GM06990 (cell line): ENCODE measurements at regions not wholly inside any gene's neighbourhood (a gene's known extent, or its start where the extent isn't known, plus 50 kb on each side); places are given as distances from the start of the nearest gene placed in this dataset.
A peak's percentile ranks its signal among the peaks of the same experiment; 100 is the strongest.

Experiments
- DNase-seq: peaks from one replicate; pipeline ENCODE4 v3.0.0-alpha.2; 2011; ENCODE audit not compliant: insufficient read length; ENCODE audit errors: extremely low read depth
- H3K27me3 ChIP-seq: replicated peaks from 2 replicates; pipeline ENCODE4 v1.6.0; 2011; ENCODE audit warnings: low read length; ENCODE audit not compliant: control insufficient read depth, insufficient read depth
- H3K36me3 ChIP-seq: 2 replicates; pipeline ENCODE4 v1.5.1; 2011; ENCODE audit warnings: low read length; ENCODE audit not compliant: control insufficient read depth, insufficient read depth
- H3K4me3 ChIP-seq: replicated peaks from 2 replicates; pipeline ENCODE4 v1.5.1; 2011; ENCODE audit warnings: low read depth, mild to moderate bottlenecking, control low read depth, low read length
- TF ChIP-seq, protein P1 (sequence below): IDR thresholded peaks from 2 replicates; pipeline ENCODE4 v1.5.1; 2011; ENCODE audit warnings: low read length, control low read depth, mild to moderate bottlenecking, inconsistent platforms; ENCODE audit not compliant: insufficient read depth, poor library complexity, severe bottlenecking

DNA sequence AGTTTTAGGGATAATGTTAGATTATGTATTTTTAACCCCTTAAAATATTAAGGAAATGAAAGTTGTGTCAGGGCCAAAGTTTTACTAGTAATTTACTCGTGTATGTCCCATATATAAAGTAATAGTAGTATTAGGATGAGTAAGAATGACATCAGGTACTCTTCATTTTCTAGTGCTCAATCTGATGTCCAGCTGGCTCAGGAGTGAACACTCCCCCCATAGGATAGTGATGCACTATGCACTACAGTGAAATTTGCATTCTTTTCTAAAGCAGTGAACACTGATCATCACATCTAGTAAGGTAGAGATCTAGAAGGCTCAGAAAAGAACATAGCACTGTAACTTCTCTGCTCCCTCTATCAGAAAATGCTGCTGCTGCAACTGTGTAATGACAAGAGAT, 409.7 kb downstream of the GLUD2 start:
- TF ChIP-seq, protein P1, sequence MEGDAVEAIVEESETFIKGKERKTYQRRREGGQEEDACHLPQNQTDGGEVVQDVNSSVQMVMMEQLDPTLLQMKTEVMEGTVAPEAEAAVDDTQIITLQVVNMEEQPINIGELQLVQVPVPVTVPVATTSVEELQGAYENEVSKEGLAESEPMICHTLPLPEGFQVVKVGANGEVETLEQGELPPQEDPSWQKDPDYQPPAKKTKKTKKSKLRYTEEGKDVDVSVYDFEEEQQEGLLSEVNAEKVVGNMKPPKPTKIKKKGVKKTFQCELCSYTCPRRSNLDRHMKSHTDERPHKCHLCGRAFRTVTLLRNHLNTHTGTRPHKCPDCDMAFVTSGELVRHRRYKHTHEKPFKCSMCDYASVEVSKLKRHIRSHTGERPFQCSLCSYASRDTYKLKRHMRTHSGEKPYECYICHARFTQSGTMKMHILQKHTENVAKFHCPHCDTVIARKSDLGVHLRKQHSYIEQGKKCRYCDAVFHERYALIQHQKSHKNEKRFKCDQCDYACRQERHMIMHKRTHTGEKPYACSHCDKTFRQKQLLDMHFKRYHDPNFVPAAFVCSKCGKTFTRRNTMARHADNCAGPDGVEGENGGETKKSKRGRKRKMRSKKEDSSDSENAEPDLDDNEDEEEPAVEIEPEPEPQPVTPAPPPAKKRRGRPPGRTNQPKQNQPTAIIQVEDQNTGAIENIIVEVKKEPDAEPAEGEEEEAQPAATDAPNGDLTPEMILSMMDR, result no peak
- DNase-seq, result peak; percentile 1
- no peak overlapping the region for H3K4me3 ChIP-seq
- no peaks in the 10 kb centered on the region for H3K27me3 ChIP-seq
- H3K36me3 ChIP-seq, result no peaks in the 10 kb centered on the region

DNA sequence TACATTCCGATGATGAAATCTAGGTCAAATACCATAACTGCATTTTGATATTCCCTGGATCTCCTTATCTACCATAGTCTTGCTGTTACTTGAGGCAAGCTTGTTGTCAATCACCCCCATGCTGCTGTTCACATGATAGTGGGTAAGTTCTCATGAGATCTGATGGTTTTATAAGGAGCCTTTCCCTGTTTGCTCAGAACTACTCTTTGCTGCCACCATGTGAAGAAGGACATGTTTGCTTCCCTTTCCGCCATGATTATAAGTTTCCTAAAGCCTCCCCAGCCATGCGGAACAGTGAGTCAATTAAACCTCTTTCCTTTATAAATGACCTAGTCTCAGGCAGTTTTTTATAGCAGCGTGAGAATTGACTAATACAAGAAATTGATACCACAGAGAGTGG, 432.0 kb downstream of the GLUD2 start:
- TF ChIP-seq, protein P1, result no peak

DNA sequence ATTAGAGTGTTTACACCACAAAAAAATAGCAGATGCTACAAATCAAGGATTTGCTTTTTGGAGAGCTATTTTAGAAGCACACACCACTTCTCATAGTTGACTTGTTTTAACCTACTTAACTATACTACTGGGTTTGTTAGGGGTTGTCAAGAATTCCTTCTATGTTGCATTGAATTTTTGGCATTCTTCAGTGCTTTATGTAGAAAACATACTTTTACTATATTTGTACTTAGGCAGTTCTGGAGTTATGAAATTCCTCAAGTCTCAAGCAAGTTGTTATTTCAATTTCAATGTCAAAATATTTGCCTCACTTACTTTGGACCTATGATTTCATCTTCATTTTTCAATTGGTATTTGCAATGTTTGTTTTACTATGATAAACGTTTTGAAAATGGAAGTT, 449.6 kb downstream of the GLUD2 start:
- TF ChIP-seq, protein P1, result no peak
- H3K4me3 ChIP-seq, result no peak overlapping the region
- H3K27me3 ChIP-seq, result no peaks in the 10 kb centered on the region
- no peak for DNase-seq
- no peaks in the 10 kb centered on the region for H3K36me3 ChIP-seq

More for the DNA sequence above, 432.0 kb downstream of the GLUD2 start:
- Histone ChIP-seq H3K36me3 (no peaks in the 10 kb centered on the region), H3K4me3 (no peak overlapping the region), H3K27me3 (no peaks in the 10 kb centered on the region)
- DNase-seq, result no peak

DNA sequence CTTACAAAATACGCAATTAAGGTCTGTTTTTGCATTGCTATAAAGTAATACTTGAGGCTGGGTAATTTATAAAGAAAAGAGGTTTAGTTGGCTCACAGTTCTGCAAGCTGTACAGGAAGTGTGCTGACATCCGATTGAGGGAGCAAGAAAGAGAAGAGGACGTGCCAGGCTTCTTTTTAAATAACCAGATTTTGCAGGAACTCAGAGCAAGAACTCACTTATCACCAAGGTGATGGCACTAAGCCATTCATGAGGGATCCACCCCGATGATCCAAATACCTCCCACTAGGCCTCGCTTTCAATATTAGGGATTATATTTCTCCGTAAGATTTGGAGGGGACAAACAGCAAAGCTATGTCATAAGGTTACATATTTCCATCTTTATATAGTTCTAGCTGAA, 456.7 kb downstream of the GLUD2 start:
- TF ChIP-seq, protein P1, result no peak
- DNase-seq, result no peak
- Histone ChIP-seq H3K36me3 (no peaks in the 10 kb centered on the region), H3K4me3 (no peak overlapping the region), H3K27me3 (no peaks in the 10 kb centered on the region)

DNA sequence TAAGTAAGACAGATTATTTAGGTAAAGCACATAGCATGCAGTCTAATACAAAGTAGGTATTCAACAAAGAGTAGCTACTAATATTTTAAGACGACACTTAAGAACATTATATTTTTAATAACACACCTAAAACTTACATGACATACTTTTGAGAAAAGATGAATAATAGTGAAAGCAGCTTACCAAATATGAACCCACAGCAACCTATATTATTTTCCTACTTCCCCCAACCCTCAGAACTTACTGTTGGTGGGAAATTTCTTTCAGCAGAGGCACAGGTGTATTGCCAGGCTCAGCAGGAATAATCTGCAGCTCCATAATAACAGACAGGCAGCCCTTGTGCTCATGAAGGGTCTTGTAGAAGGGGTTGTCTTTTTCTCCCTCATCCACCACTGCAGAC, 498.9 kb downstream of the GLUD2 start:
- DNase-seq, result no peak
- TF ChIP-seq, protein P1, result no peak
- Histone ChIP-seq H3K36me3 (no peaks in the 10 kb centered on the region), H3K27me3 (no peaks in the 10 kb centered on the region), H3K4me3 (no peak overlapping the region)

DNA sequence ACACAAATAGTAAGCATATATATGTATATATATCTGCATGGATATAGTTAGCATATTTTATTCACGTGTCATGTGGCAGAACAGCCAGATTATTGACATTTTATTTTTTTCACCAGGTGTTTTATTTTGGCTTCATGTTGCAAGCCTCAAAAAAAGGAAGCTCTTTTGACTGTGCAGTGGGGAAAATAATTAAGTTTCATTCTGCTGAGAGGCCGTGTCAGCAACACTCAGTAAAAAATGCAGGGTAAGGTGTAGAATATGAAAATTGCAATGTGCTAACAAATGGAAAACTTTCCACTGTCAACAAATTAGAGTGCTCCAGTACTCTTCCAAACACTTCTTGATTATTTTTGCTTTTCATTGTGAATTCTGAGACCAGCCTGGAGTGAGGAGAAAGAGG, 511.5 kb downstream of the GLUD2 start:
- Histone ChIP-seq H3K36me3 (no peaks in the 10 kb centered on the region), H3K27me3 (no peaks in the 10 kb centered on the region), H3K4me3 (no peak overlapping the region)
- TF ChIP-seq, protein P1, result no peak
- DNase-seq, result no peak
